ENCODE measurements at regions not wholly inside any gene's neighbourhood (a gene's known extent, or its start where the extent isn't known, plus 50 kb on each side); places are given as distances from the start of the nearest gene placed in this dataset.

DNA sequence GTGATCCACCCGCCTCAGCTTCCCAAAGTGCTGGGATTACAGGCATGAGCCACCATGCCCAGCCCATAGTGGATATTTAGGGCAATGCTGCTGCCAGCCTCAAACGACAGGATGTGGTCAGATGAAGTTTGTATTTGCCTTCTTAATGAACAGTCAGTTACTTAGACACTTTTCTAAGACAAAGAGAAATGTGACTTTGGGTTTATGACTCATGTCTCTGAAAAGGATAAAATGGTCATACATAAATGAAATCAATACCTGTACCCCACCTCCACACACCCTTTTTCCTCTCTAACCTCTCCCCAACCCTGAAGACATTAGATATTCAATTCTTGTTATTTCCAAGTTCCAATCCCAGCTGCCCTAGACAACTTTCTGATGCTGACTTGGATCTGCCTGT lies 109.3 kb upstream of the INSIG1 start:
- peaks cover 42% of the 10 kb centered on the region; the same call in 1 of the 2 replicates for H3K9me3 ChIP-seq (ENCODE audit: insufficient read depth, low read length)
- DNase-seq (ENCODE audit: low read depth, low spot score), result no peak
- H3K9ac ChIP-seq (ENCODE audit: insufficient read length, low read depth), result no peak overlapping the region
- H3K36me3 ChIP-seq (ENCODE audit: insufficient read depth, insufficient read length, low read length), result no peaks in the 10 kb centered on the region
- H3K27me3 ChIP-seq (ENCODE audit: insufficient read depth, insufficient read length), result peaks cover 23% of the 10 kb centered on the region
- no peak overlapping the region for H3K4me3 ChIP-seq (ENCODE audit: insufficient read length, low read depth)
- TF ChIP-seq ZNF274 (IDR thresholded peaks at IDR 0.05; ENCODE audit: low read depth, low read length) (no peak), YY1 (IDR thresholded peaks at IDR 0.05; ENCODE audit: insufficient read depth, insufficient read length) (no peak), SUZ12 (IDR thresholded peaks at IDR 0.05; ENCODE audit: extremely low read depth, insufficient read depth, insufficient read length) (no peak)
- H3K4me1 ChIP-seq (ENCODE audit: insufficient read depth, insufficient read length), result no peaks in the 10 kb centered on the region

DNA sequence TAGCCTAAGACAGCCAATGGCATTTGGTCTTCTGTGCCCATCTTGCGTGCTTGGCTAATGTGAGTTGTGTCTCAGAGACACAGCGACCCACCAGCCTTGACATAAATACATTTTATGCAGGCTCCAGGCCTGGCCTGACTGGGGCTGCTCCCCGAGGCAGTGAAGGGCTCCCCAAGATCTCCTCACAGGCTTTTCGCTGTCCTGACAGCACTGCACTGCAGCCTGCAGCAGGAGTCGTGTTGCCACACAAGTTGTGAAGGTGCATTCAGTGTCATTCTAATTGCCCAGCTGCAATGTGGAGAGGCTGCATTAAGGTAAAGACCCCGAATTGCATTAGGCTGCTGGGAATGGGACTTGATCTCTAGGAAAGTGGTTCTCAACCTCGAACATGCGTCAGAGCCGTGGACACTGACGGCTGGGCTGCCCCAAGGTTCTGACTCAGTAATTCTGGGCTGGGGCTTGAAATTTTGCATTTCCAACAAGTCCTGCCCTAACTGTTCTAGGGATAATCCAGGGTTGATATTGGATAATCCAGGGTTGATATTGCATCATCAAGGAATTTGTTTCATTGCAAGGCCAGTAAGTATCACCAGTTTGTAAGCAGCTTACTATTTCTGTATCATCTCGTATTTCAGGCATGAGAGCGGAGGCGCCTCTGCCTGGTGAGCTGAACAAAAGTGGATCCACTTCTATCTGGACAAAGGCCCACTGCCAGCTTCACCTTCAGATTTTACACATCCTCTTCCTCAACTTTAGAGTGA lies 108.7 kb upstream of the INSIG1 start:
- no peak for DNase-seq (ENCODE audit: low read depth, low spot score)
- peaks cover 23% of the 10 kb centered on the region for H3K27me3 ChIP-seq (ENCODE audit: insufficient read depth, insufficient read length)
- H3K4me3 ChIP-seq (ENCODE audit: insufficient read length, low read depth), result no peak overlapping the region

DNA sequence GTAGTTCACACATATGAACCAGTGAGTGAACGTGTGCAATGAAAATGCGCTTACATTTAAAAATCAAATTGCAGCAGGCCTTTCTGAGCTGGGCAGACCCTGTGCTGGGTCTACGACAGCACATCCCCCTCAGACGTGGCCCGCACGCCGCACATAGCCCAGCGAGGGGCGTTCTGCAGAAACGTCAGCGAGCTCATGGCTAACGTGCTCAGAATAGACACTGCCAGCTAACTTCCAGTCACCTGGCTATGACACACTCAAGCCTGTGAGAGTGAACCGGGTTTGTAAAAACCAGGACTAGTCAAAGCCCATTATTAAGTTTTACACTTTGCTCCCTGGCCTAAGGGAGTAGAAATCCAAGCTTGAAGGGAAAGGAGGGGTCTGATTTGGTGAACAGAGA lies 108.1 kb upstream of the INSIG1 start:
- no peaks in the 10 kb centered on the region for H3K36me3 ChIP-seq (ENCODE audit: insufficient read depth, insufficient read length, low read length)
- no peak overlapping the region for H3K4me3 ChIP-seq (ENCODE audit: insufficient read length, low read depth)
- no peak overlapping the region for H3K9ac ChIP-seq (ENCODE audit: insufficient read length, low read depth)
- no peaks in the 10 kb centered on the region for H3K4me1 ChIP-seq (ENCODE audit: insufficient read depth, insufficient read length)
- DNase-seq (ENCODE audit: low read depth, low spot score), result no peak
- no peak for TF ChIP-seq SUZ12 (IDR thresholded peaks at IDR 0.05; ENCODE audit: extremely low read depth, insufficient read depth, insufficient read length)
- TF ChIP-seq ZNF274 (IDR thresholded peaks at IDR 0.05; ENCODE audit: low read depth, low read length), result no peak
- TF ChIP-seq YY1 (IDR thresholded peaks at IDR 0.05; ENCODE audit: insufficient read depth, insufficient read length), result no peak
- peaks cover 23% of the 10 kb centered on the region for H3K27me3 ChIP-seq (ENCODE audit: insufficient read depth, insufficient read length)
- peaks cover 37% of the 10 kb centered on the region; the same call in 1 of the 2 replicates for H3K9me3 ChIP-seq (ENCODE audit: insufficient read depth, low read length)

More for the DNA sequence above, 108.7 kb upstream of the INSIG1 start:
- H3K9ac ChIP-seq (ENCODE audit: insufficient read length, low read depth), result no peak overlapping the region
- no peak for TF ChIP-seq YY1 (IDR thresholded peaks at IDR 0.05; ENCODE audit: insufficient read depth, insufficient read length)
- TF ChIP-seq SUZ12 (IDR thresholded peaks at IDR 0.05; ENCODE audit: extremely low read depth, insufficient read depth, insufficient read length), result no peak
- TF ChIP-seq ZNF274 (IDR thresholded peaks at IDR 0.05; ENCODE audit: low read depth, low read length), result no peak
- no peaks in the 10 kb centered on the region for H3K4me1 ChIP-seq (ENCODE audit: insufficient read depth, insufficient read length)
- peaks cover 42% of the 10 kb centered on the region; the same call in 1 of the 2 replicates for H3K9me3 ChIP-seq (ENCODE audit: insufficient read depth, low read length)
- H3K36me3 ChIP-seq (ENCODE audit: insufficient read depth, insufficient read length, low read length), result no peaks in the 10 kb centered on the region

DNA sequence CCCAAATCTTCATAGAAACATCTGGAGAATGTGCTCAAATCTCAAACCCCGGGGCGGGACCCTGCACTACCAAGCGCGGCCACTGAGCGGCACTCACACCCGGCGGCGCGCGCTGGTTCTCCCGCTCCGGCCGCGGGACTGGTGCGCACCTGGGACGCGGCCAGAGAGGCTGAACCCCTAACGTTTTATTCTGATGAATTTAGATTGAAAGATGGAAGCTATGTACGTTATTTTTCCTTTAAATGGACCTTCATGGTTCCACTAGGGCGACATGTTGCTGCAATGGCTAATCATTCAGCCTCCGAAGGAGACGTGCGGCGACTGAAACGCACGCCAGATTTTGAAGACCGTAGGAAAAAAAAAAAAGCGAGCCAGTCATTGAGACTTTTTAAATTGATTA lies 107.0 kb upstream of the INSIG1 start:
- H3K9ac ChIP-seq (ENCODE audit: insufficient read length, low read depth), result no peak overlapping the region
- H3K36me3 ChIP-seq (ENCODE audit: insufficient read depth, insufficient read length, low read length), result no peaks in the 10 kb centered on the region
- H3K4me3 ChIP-seq (ENCODE audit: insufficient read length, low read depth), result no peak overlapping the region
- peaks cover 23% of the 10 kb centered on the region for H3K27me3 ChIP-seq (ENCODE audit: insufficient read depth, insufficient read length)
- peaks cover 27% of the 10 kb centered on the region; the same call in 1 of the 2 replicates for H3K9me3 ChIP-seq (ENCODE audit: insufficient read depth, low read length)
- no peak for TF ChIP-seq SUZ12 (IDR thresholded peaks at IDR 0.05; ENCODE audit: extremely low read depth, insufficient read depth, insufficient read length)
- TF ChIP-seq YY1 (IDR thresholded peaks at IDR 0.05; ENCODE audit: insufficient read depth, insufficient read length), result no peak
- no peak for TF ChIP-seq ZNF274 (IDR thresholded peaks at IDR 0.05; ENCODE audit: low read depth, low read length)
- H3K4me1 ChIP-seq (ENCODE audit: insufficient read depth, insufficient read length), result no peaks in the 10 kb centered on the region
- no peak for DNase-seq (ENCODE audit: low read depth, low spot score)

DNA sequence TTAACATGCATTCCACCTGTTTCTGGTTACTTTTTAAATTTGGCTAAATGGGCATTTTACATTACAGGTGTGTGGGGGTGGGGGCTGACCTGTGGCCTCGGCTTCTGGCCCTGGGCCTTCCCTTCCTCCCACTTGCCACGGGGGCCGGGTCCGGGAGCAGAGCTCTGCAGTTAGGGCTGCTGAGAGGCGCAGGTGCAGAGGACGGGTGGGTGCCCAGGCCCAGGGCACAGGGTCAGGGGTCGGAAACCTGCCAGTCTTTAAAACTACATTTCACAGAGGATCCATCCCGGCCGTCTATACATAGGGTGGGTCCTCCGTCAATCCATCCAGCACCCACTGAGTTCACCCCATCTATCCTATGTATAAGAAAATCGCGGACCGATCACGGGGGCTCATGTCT lies 106.5 kb upstream of the INSIG1 start:
- Histone ChIP-seq H3K27me3 (ENCODE audit: insufficient read depth, insufficient read length) (peaks cover 23% of the 10 kb centered on the region), H3K4me1 (ENCODE audit: insufficient read depth, insufficient read length) (no peaks in the 10 kb centered on the region), H3K9ac (ENCODE audit: insufficient read length, low read depth) (no peak overlapping the region), H3K36me3 (ENCODE audit: insufficient read depth, insufficient read length, low read length) (no peaks in the 10 kb centered on the region), H3K4me3 (ENCODE audit: insufficient read length, low read depth) (no peak overlapping the region), H3K9me3 (ENCODE audit: insufficient read depth, low read length) (peaks cover 27% of the 10 kb centered on the region; the same call in 1 of the 2 replicates)
- TF ChIP-seq ZNF274 (IDR thresholded peaks at IDR 0.05; ENCODE audit: low read depth, low read length) (no peak), YY1 (IDR thresholded peaks at IDR 0.05; ENCODE audit: insufficient read depth, insufficient read length) (no peak)
- no peak for DNase-seq (ENCODE audit: low read depth, low spot score)

DNA sequence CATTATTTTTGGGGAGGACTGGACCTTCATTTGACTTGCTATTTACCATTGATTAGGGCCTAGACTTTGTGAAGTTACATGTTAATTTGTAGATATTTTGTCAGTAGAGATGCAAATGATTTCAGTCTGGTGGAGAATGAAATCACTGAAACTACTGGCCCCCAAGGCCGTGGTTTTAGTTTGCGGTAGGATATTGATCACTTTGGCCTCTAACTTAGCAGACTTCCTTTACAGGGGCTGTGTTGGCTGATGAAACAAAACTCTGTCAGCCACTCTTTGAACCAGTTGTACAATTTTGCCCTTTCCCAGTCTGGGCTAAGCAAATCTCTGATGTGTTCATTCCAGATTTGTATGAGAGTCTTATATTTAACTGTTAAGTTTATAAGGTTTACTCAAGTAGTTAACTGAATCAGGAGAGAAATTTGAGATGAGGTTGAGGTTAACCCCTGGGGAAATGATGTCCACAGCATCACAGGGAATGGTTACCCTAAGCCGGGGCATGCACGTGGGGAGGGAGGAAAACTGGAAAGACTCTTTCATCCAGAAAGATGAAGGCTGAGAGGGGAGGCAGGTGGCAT lies 105.7 kb upstream of the INSIG1 start:
- no peak overlapping the region for H3K9ac ChIP-seq (ENCODE audit: insufficient read length, low read depth)
- no peak for TF ChIP-seq YY1 (IDR thresholded peaks at IDR 0.05; ENCODE audit: insufficient read depth, insufficient read length)
- TF ChIP-seq SUZ12 (IDR thresholded peaks at IDR 0.05; ENCODE audit: extremely low read depth, insufficient read depth, insufficient read length), result no peak
- no peak for TF ChIP-seq ZNF274 (IDR thresholded peaks at IDR 0.05; ENCODE audit: low read depth, low read length)
- no peak overlapping the region for H3K4me3 ChIP-seq (ENCODE audit: insufficient read length, low read depth)
- H3K9me3 ChIP-seq (ENCODE audit: insufficient read depth, low read length), result peaks cover 27% of the 10 kb centered on the region; the same call in 1 of the 2 replicates
- peaks cover 23% of the 10 kb centered on the region for H3K27me3 ChIP-seq (ENCODE audit: insufficient read depth, insufficient read length)
- no peak for DNase-seq (ENCODE audit: low read depth, low spot score)
- H3K4me1 ChIP-seq (ENCODE audit: insufficient read depth, insufficient read length), result no peaks in the 10 kb centered on the region
- no peaks in the 10 kb centered on the region for H3K36me3 ChIP-seq (ENCODE audit: insufficient read depth, insufficient read length, low read length)

DNA sequence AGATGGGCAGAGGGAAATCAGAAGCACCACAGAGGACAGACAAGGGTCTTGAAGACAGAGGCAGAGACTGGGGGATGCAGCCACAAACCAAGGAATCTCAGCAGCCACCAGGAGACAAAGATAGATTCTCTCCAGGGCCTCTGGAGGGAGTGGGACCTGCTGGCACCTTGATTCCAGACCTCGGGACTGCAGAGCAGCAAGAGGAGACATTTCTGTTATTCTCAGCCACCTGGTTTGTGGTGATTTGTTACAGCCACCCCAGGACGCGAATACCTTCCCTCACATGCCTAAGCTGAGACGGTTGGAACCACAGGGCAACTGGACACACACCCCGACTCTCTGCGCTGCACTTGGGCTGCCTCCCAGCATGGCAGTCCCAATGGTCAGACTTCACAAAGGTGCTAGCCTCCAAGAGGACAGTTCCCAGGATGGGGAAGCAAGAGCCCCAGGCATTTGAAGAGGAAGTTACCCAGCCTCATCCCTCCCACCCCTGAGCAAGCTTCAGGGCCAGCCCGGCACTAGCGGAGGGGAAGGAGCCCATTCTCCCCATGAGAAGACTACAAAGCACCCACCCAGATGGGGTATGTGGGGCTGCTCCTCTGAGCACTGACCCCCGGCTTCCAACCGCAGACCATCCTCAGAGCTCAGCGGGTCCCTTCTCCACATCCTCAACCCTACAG lies 104.6 kb upstream of the INSIG1 start:
- DNase-seq (ENCODE audit: low read depth, low spot score), result no peak
- H3K4me1 ChIP-seq (ENCODE audit: insufficient read depth, insufficient read length), result no peaks in the 10 kb centered on the region
- H3K9me3 ChIP-seq (ENCODE audit: insufficient read depth, low read length), result peaks cover 19% of the 10 kb centered on the region; the same call in 1 of the 2 replicates
- peaks cover 23% of the 10 kb centered on the region for H3K27me3 ChIP-seq (ENCODE audit: insufficient read depth, insufficient read length)
- no peak for TF ChIP-seq ZNF274 (IDR thresholded peaks at IDR 0.05; ENCODE audit: low read depth, low read length)
- TF ChIP-seq YY1 (IDR thresholded peaks at IDR 0.05; ENCODE audit: insufficient read depth, insufficient read length), result no peak
- no peak for TF ChIP-seq SUZ12 (IDR thresholded peaks at IDR 0.05; ENCODE audit: extremely low read depth, insufficient read depth, insufficient read length)
- H3K4me3 ChIP-seq (ENCODE audit: insufficient read length, low read depth), result no peak overlapping the region
- H3K9ac ChIP-seq (ENCODE audit: insufficient read length, low read depth), result no peak overlapping the region
- H3K36me3 ChIP-seq (ENCODE audit: insufficient read depth, insufficient read length, low read length), result no peaks in the 10 kb centered on the region
